CD14-positive monocyte (primary cell): ENCODE measurements at regions not wholly inside any gene's neighbourhood (a gene's known extent, or its start where the extent isn't known, plus 50 kb on each side); places are given as distances from the start of the nearest gene placed in this dataset.

Source experiments
- DNase-seq, 3 donors: peaks; one replicate each; pipeline ENCODE4 v3.0.0-alpha.2; 2011 to 2022
- H2AFZ ChIP-seq: 2 replicates; pipeline ENCODE4 v1.6.0; 2012; ENCODE audit warnings: mild to moderate bottlenecking, low read depth, low read length, inconsistent platforms; ENCODE audit not compliant: insufficient read depth, poor library complexity, severe bottlenecking
- H3K27ac ChIP-seq, 2 donors: 1 replicate in 1 of 2; 2 replicates in 1 of 2; pipeline ENCODE4 v1.5.1; 2012 to 2013; ENCODE audit warnings: low read length in 2 of 2, control low read depth in 1 of 2, inconsistent platforms in 1 of 2, low read depth in 1 of 2, mild to moderate bottlenecking in 1 of 2
- H3K27me3 ChIP-seq, 2 donors: one replicate each; pipeline versions ENCODE4 v1.6.0 to v1.6.1; 2011 to 2013; ENCODE audit warnings: low read length in 2 of 2; ENCODE audit not compliant: control insufficient read depth in 2 of 2, insufficient read depth in 2 of 2
- H3K36me3 ChIP-seq, 2 donors: replicated peaks in 1 of 2; 1 replicate in 1 of 2; 2 replicates in 1 of 2; pipeline versions ENCODE4 v1.5.1 to v1.6.1; 2012 to 2013; ENCODE audit warnings: low read length in 2 of 2, control low read depth in 1 of 2, inconsistent platforms in 1 of 2, mild to moderate bottlenecking in 1 of 2; ENCODE audit not compliant: insufficient read depth in 2 of 2, control insufficient read depth in 1 of 2
- H3K4me1 ChIP-seq, 2 donors: 1 replicate in 1 of 2; 2 replicates in 1 of 2; pipeline versions ENCODE4 v1.5.1 to v1.6.1; 2012 to 2013; ENCODE audit warnings: low read length in 2 of 2, control low read depth in 1 of 2, inconsistent platforms in 1 of 2, mild to moderate bottlenecking in 1 of 2, moderate library complexity in 1 of 2; ENCODE audit not compliant: insufficient read depth in 2 of 2, control insufficient read depth in 1 of 2
- H3K4me2 ChIP-seq: replicated peaks from 2 replicates; pipeline ENCODE3; 2012; ENCODE audit warnings: low read length, moderate library complexity, mild to moderate bottlenecking; ENCODE audit not compliant: poor library complexity, severe bottlenecking; ENCODE audit errors: extremely low read depth
- H3K4me3 ChIP-seq, 3 experiments: fragments of 200-600 bp in 1 of 3; sonication (generic) in 1 of 3; replicated peaks in 1 of 3; 1 replicate in 2 of 3; 2 replicates in 1 of 3; pipeline ENCODE4 v1.5.1; 2011 to 2013; ENCODE audit warnings: low read length in 3 of 3, mild to moderate bottlenecking in 3 of 3, control low read depth in 2 of 3, low read depth in 2 of 3, inconsistent platforms in 1 of 3, moderate library complexity in 1 of 3
- H3K79me2 ChIP-seq: 2 replicates; pipeline ENCODE4 v1.6.0; 2012; ENCODE audit warnings: mild to moderate bottlenecking, control low read depth, inconsistent platforms, low read length, moderate library complexity; ENCODE audit not compliant: insufficient read depth
- H3K9ac ChIP-seq: 2 replicates; pipeline ENCODE4 v1.6.0; 2017; ENCODE audit warnings: low read length, mild to moderate bottlenecking; ENCODE audit not compliant: insufficient read depth, poor library complexity, severe bottlenecking
- H3K9me3 ChIP-seq, 2 donors: replicated peaks in 1 of 2; 1 replicate in 1 of 2; 2 replicates in 1 of 2; pipeline versions ENCODE4 v1.5.1 to v1.6.1; 2012 to 2013; ENCODE audit warnings: low read length in 2 of 2, control low read depth in 1 of 2; ENCODE audit not compliant: control insufficient read depth in 1 of 2, insufficient read depth in 1 of 2
- H4K20me1 ChIP-seq: 2 replicates; pipeline ENCODE4 v1.6.0; 2012; ENCODE audit warnings: mild to moderate bottlenecking, low read length, control low read depth, moderate library complexity; ENCODE audit not compliant: insufficient read depth
- H3K27ac Mint-ChIP-seq, 7 donors: one replicate each; pipeline ENCODE4 v1.8.0; 2020; ENCODE audit warnings: mild to moderate bottlenecking in 7 of 7, mixed read lengths in 7 of 7, moderate library complexity in 6 of 7, inconsistent platforms in 2 of 7
- H3K27me3 Mint-ChIP-seq, 3 donors: one replicate each; pipeline ENCODE4 v1.8.0; 2021 to 2022; ENCODE audit warnings: low read depth in 3 of 3, mild to moderate bottlenecking in 3 of 3, mixed read lengths in 3 of 3, moderate library complexity in 3 of 3, inconsistent platforms in 1 of 3
- H3K36me3 Mint-ChIP-seq, 2 donors: one replicate each; pipeline ENCODE4 v1.8.0; 2020; ENCODE audit warnings: mixed read lengths in 2 of 2, inconsistent platforms in 1 of 2, mild to moderate bottlenecking in 1 of 2
- H3K4me1 Mint-ChIP-seq: one replicate; pipeline ENCODE4 v1.8.0; 2020; ENCODE audit warnings: mild to moderate bottlenecking, mixed read lengths
- H3K4me3 Mint-ChIP-seq, 2 donors: one replicate each; pipeline ENCODE4 v1.8.0; 2020; ENCODE audit warnings: mild to moderate bottlenecking in 2 of 2, mixed read lengths in 2 of 2, moderate library complexity in 1 of 2
- H3K9me3 Mint-ChIP-seq, 7 donors: one replicate each; pipeline ENCODE4 v1.8.0; 2020 to 2022; ENCODE audit warnings: mixed read lengths in 7 of 7, mild to moderate bottlenecking in 6 of 7, moderate library complexity in 6 of 7, inconsistent platforms in 2 of 7
- WGBS: methylation state at CpG from one replicate; pipeline ENCODE4 v1.1.5; 2013; ENCODE audit warnings: missing lambda C conversion rate; ENCODE audit not compliant: insufficient coverage; 5-methylcytosine and 5-hydroxymethylcytosine counted together
- intact Hi-C, 2 donors: fragments of 100-400 bp; cut with micrococcal nuclease; formaldehyde crosslinking; loops; one replicate each; pipeline versions ENCODE4 v1.15.0 to v1.15.1; 2023
- TF ChIP-seq, protein P1 (sequence below): fragments of 200-600 bp; IDR thresholded peaks from one replicate; pipeline ENCODE4 v1.8.0; 2022; ENCODE audit warnings: antibody characterized with exemption, mild to moderate bottlenecking

DNA sequence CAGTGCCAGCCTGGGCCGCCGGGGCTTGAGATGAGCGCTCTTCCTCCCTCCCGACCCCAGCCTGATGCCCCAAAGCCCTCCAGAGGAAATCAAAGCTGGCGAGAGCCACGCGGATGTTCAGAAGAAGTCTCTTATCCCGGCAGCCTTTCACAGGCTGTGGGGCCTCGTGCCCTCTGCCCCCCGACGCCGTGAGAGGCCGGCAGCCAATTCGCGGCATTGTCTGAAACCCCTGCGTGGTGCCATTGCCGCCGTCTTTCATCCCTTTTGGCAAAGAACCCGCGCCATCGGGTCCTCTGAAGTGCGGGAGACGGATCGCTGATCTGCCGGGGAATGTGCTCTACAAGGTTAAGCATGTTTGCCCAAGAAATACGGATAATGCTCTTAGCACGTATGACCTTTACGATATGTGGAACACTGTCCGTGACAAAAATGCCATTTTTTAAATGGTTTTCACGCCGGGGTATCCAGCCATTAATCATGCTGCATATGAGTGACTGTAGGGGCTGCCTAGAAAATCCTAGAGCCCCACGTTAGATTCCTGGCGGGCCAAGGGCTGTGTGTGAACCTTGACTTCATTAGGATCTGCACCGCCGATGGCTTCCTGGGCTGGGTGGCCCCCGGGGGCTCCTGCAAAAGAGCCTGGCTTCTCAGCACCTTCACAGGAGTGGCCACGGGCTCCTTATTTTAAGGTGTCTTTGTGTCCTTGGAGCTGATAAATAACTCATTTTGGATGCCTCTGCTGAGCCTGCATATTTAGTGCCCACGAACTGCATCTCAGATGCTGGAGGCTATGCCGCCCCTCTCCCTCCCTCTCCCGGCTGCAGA is 165.1 kb upstream of the TNRC6C start:
- intact Hi-C loops, result no loop called here
- Histone ChIP-seq H3K4me1 (no peaks in the 10 kb centered on the region), H2AFZ (no peak overlapping the region), H3K27me3 (peaks cover 0 to 7% of the 10 kb centered on the region in 2 donors), H3K9me3 (no peaks in the 10 kb centered on the region), H3K27ac (no peak overlapping the region), H3K79me2 (no peaks in the 10 kb centered on the region), H3K36me3 (no peaks in the 10 kb centered on the region), H3K4me3 (no peak overlapping the region), H3K4me2 (no peak overlapping the region), H4K20me1 (no peaks in the 10 kb centered on the region), H3K9ac (no peak overlapping the region)
- H3K4me3 Mint-ChIP-seq, result no peak overlapping the region
- H3K36me3 Mint-ChIP-seq, result no peaks in the 10 kb centered on the region
- no peak overlapping the region for H3K27ac Mint-ChIP-seq
- peaks cover 22 to 32% (median 28%) of the 10 kb centered on the region in 3 donors for H3K27me3 Mint-ChIP-seq
- no peaks in the 10 kb centered on the region for H3K4me1 Mint-ChIP-seq
- H3K9me3 Mint-ChIP-seq, result peaks cover 0 to 2% (median 0%) of the 10 kb centered on the region in 7 donors
- no peak for DNase-seq
- 81% methylated on average over 36 of the region's 40 CpGs for WGBS
- TF ChIP-seq, protein P1, sequence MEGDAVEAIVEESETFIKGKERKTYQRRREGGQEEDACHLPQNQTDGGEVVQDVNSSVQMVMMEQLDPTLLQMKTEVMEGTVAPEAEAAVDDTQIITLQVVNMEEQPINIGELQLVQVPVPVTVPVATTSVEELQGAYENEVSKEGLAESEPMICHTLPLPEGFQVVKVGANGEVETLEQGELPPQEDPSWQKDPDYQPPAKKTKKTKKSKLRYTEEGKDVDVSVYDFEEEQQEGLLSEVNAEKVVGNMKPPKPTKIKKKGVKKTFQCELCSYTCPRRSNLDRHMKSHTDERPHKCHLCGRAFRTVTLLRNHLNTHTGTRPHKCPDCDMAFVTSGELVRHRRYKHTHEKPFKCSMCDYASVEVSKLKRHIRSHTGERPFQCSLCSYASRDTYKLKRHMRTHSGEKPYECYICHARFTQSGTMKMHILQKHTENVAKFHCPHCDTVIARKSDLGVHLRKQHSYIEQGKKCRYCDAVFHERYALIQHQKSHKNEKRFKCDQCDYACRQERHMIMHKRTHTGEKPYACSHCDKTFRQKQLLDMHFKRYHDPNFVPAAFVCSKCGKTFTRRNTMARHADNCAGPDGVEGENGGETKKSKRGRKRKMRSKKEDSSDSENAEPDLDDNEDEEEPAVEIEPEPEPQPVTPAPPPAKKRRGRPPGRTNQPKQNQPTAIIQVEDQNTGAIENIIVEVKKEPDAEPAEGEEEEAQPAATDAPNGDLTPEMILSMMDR, result no peak

DNA sequence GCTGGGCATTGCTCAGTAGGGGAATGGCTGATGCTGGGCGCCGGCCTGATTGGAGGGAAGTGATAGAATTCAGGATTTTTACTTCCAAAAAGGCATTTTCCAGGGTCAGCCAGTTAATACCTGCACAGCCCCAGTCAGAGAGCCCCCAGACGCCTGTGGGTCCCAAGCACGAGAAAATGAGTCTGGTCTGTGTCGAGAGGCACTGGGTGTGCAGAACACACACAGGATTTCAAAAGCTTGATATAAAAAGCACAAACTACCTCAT is 164.6 kb upstream of the TNRC6C start:
- no peaks in the 10 kb centered on the region for H4K20me1 ChIP-seq
- peaks cover 0 to 7% of the 10 kb centered on the region in 2 donors for H3K27me3 ChIP-seq
- Mint-ChIP-seq H3K4me1 (no peaks in the 10 kb centered on the region), H3K36me3 (no peaks in the 10 kb centered on the region), H3K4me3 (no peak overlapping the region), H3K27ac (no peak overlapping the region), H3K9me3 (peaks cover 0 to 2% (median 0%) of the 10 kb centered on the region in 7 donors), H3K27me3 (peaks cover 22 to 35% (median 26%) of the 10 kb centered on the region in 3 donors)
- intact Hi-C loops, result no loop called here
- no peaks in the 10 kb centered on the region for H3K36me3 ChIP-seq
- no peaks in the 10 kb centered on the region for H3K9me3 ChIP-seq
- H3K4me1 ChIP-seq, result no peaks in the 10 kb centered on the region
- no peak overlapping the region for H3K9ac ChIP-seq
- no peak overlapping the region for H3K4me3 ChIP-seq
- no peak overlapping the region for H3K27ac ChIP-seq
- no peak overlapping the region for H2AFZ ChIP-seq
- no peak for DNase-seq
- 100% methylated on average over 3 of the region's 5 CpGs for WGBS
- no peaks in the 10 kb centered on the region for H3K79me2 ChIP-seq
- TF ChIP-seq, protein P1, result no peak
- H3K4me2 ChIP-seq, result no peak overlapping the region
